ENCODE measurements at regions not wholly inside any gene's neighbourhood (a gene's known extent, or its start where the extent isn't known, plus 50 kb on each side); places are given as distances from the start of the nearest gene placed in this dataset.

DNA sequence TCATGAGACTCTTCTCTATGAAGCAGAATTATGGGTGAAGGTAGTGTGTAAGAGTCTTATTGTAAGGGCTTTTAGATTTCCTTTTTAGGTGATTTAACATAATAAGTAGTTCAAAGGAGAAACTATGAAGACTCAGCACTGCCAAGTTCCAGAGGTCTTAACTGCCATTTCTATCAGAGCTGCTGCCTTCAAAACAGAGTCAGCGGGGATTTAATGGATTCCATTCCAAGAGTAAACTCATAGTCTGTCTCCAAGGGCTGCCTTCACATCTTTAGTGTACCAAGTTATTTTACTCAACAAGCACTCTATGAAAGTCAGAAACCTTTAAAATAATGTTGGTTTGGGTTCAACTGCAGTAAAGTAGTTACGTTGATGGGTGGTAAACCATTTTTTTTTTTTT lies 289.6 kb upstream of the HTR2A start:
- no peak for DNase-seq (ENCODE audit: low read depth in 4 of 6, low spot score in 6 of 6)
- Histone ChIP-seq H3K4me3 (ENCODE audit: low read depth, low read length) (no peak overlapping the region), H3K36me3 (ENCODE audit: control insufficient read depth, insufficient read depth, low read length) (no peaks in the 10 kb centered on the region), H3K4me1 (ENCODE audit: control insufficient read depth, insufficient read depth, low read length) (no peaks in the 10 kb centered on the region), H3K9me3 (ENCODE audit: control insufficient read depth, insufficient read depth, low read length) (no peaks in the 10 kb centered on the region), H3K27ac (ENCODE audit: low read depth, low read length) (no peak overlapping the region), H3K27me3 (ENCODE audit: control insufficient read depth, insufficient read depth, low read length) (no peaks in the 10 kb centered on the region)
- no CpG with 5 or more reads among the region's 2 CpGs for WGBS (ENCODE audit: insufficient coverage)

DNA sequence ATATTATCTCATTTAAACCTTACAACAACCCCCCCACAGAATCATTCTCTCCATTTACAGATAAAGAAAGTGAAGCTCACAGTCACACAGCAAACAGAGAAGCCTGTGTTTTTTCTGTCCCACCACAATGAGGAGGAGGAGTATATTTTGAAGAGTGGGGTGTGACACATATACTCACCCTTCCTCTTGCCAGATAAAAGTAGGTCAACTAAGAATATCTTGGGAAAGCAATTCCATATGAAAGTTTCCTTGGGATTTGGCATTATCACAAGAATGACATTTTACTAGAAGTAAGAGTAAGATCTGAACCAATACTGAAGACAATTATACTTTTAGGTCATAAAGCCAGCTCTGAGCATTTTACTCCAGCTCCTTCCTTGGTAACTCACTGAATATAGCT lies 287.5 kb upstream of the HTR2A start:
- H3K4me3 ChIP-seq (ENCODE audit: low read depth, low read length): no peak overlapping the region
- DNase-seq (ENCODE audit: low read depth in 4 of 6, low spot score in 6 of 6): no peak
- no peaks in the 10 kb centered on the region for H3K9me3 ChIP-seq (ENCODE audit: control insufficient read depth, insufficient read depth, low read length)
- no peaks in the 10 kb centered on the region for H3K36me3 ChIP-seq (ENCODE audit: control insufficient read depth, insufficient read depth, low read length)
- no peaks in the 10 kb centered on the region for H3K4me1 ChIP-seq (ENCODE audit: control insufficient read depth, insufficient read depth, low read length)
- no peaks in the 10 kb centered on the region for H3K27me3 ChIP-seq (ENCODE audit: control insufficient read depth, insufficient read depth, low read length)
- no peak overlapping the region for H3K27ac ChIP-seq (ENCODE audit: low read depth, low read length)

GRCh38 chr13:47179321-47179720 lies 282.5 kb upstream of the HTR2A start:
- Histone ChIP-seq H3K4me1 (ENCODE audit: control insufficient read depth, insufficient read depth, low read length) (no peaks in the 10 kb centered on the region), H3K27me3 (ENCODE audit: control insufficient read depth, insufficient read depth, low read length) (no peaks in the 10 kb centered on the region), H3K4me3 (ENCODE audit: low read depth, low read length) (no peak overlapping the region), H3K36me3 (ENCODE audit: control insufficient read depth, insufficient read depth, low read length) (no peaks in the 10 kb centered on the region), H3K27ac (ENCODE audit: low read depth, low read length) (no peak overlapping the region), H3K9me3 (ENCODE audit: control insufficient read depth, insufficient read depth, low read length) (no peaks in the 10 kb centered on the region)
- no peak for DNase-seq (ENCODE audit: low read depth in 4 of 6, low spot score in 6 of 6)
- 77% methylated on average over 3 of the region's 3 CpGs for WGBS (ENCODE audit: insufficient coverage)

GRCh38 chr13:47178090-47178950 lies 281.5 kb upstream of the HTR2A start:
- H3K9me3 ChIP-seq (ENCODE audit: control insufficient read depth, insufficient read depth, low read length): no peaks in the 10 kb centered on the region
- DNase-seq (ENCODE audit: low read depth in 4 of 6, low spot score in 6 of 6): no peak
- no peak overlapping the region for H3K4me3 ChIP-seq (ENCODE audit: low read depth, low read length)
- H3K36me3 ChIP-seq (ENCODE audit: control insufficient read depth, insufficient read depth, low read length): no peaks in the 10 kb centered on the region
- H3K4me1 ChIP-seq (ENCODE audit: control insufficient read depth, insufficient read depth, low read length): no peaks in the 10 kb centered on the region
- 67% methylated on average over 3 of the region's 5 CpGs for WGBS (ENCODE audit: insufficient coverage)
- H3K27ac ChIP-seq (ENCODE audit: low read depth, low read length): no peak overlapping the region
- no peaks in the 10 kb centered on the region for H3K27me3 ChIP-seq (ENCODE audit: control insufficient read depth, insufficient read depth, low read length)

DNA sequence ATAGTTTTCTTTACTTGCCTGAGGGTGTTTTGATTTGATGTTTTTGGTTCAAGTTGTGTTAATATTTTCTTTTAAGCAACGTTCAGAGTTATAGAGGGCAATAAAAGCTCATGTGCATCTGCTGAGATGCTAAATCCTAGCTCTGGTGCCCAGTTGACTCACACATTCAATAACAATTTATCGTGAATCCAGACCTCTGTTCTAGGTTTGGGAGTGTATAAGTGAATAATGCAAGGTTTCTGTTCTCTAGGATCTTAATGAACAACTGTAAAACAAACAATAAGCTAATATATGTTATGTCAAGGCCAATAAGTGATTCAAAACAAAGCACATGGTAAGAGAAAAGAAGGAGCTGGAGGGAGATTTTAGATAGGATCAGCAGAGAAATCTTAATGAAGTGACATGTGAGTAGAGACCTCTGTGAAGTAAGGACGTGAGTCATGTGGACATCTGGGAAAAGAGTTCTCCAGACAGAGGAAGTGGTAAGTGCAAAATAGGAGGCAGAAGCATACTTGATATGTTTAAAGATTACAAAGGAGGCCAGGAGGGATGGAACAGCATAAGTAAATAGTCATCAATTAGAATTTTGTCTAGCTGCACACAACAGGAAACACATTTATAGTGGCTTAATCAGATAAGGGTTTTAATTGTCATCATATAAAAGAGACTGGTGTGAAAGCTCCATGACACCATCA lies 278.5 kb upstream of the HTR2A start:
- no peaks in the 10 kb centered on the region for H3K4me1 ChIP-seq (ENCODE audit: control insufficient read depth, insufficient read depth, low read length)
- no peak overlapping the region for H3K27ac ChIP-seq (ENCODE audit: low read depth, low read length)
- no peaks in the 10 kb centered on the region for H3K9me3 ChIP-seq (ENCODE audit: control insufficient read depth, insufficient read depth, low read length)
- no peak overlapping the region for H3K4me3 ChIP-seq (ENCODE audit: low read depth, low read length)
- WGBS (ENCODE audit: insufficient coverage): 75% methylated on average over 1 of the region's 3 CpGs
- H3K36me3 ChIP-seq (ENCODE audit: control insufficient read depth, insufficient read depth, low read length): no peaks in the 10 kb centered on the region
- no peak for DNase-seq (ENCODE audit: low read depth in 4 of 6, low spot score in 6 of 6)
- no peaks in the 10 kb centered on the region for H3K27me3 ChIP-seq (ENCODE audit: control insufficient read depth, insufficient read depth, low read length)

GRCh38 chr13:47170971-47171370 lies 274.1 kb upstream of the HTR2A start:
- no peak for DNase-seq (ENCODE audit: low read depth in 4 of 6, low spot score in 6 of 6)
- no CpG with 5 or more reads among the region's 1 CpG for WGBS (ENCODE audit: insufficient coverage)
- no peaks in the 10 kb centered on the region for H3K4me1 ChIP-seq (ENCODE audit: control insufficient read depth, insufficient read depth, low read length)
- H3K36me3 ChIP-seq (ENCODE audit: control insufficient read depth, insufficient read depth, low read length): no peaks in the 10 kb centered on the region
- H3K27me3 ChIP-seq (ENCODE audit: control insufficient read depth, insufficient read depth, low read length): no peaks in the 10 kb centered on the region
- no peaks in the 10 kb centered on the region for H3K9me3 ChIP-seq (ENCODE audit: control insufficient read depth, insufficient read depth, low read length)
- H3K4me3 ChIP-seq (ENCODE audit: low read depth, low read length): no peak overlapping the region
- H3K27ac ChIP-seq (ENCODE audit: low read depth, low read length): no peak overlapping the region

GRCh38 chr13:47168618-47169017 lies 271.8 kb upstream of the HTR2A start:
- DNase-seq (ENCODE audit: low read depth in 4 of 6, low spot score in 6 of 6): no peak
- 63% methylated on average over 3 of the region's 7 CpGs for WGBS (ENCODE audit: insufficient coverage)
- H3K4me3 ChIP-seq (ENCODE audit: low read depth, low read length): no peak overlapping the region
- no peaks in the 10 kb centered on the region for H3K9me3 ChIP-seq (ENCODE audit: control insufficient read depth, insufficient read depth, low read length)
- no peaks in the 10 kb centered on the region for H3K27me3 ChIP-seq (ENCODE audit: control insufficient read depth, insufficient read depth, low read length)
- H3K27ac ChIP-seq (ENCODE audit: low read depth, low read length): no peak overlapping the region
- no peaks in the 10 kb centered on the region for H3K36me3 ChIP-seq (ENCODE audit: control insufficient read depth, insufficient read depth, low read length)
- no peaks in the 10 kb centered on the region for H3K4me1 ChIP-seq (ENCODE audit: control insufficient read depth, insufficient read depth, low read length)

GRCh38 chr13:47168066-47168465 lies 271.2 kb upstream of the HTR2A start:
- Histone ChIP-seq H3K27ac (ENCODE audit: low read depth, low read length) (no peak overlapping the region), H3K36me3 (ENCODE audit: control insufficient read depth, insufficient read depth, low read length) (no peaks in the 10 kb centered on the region), H3K27me3 (ENCODE audit: control insufficient read depth, insufficient read depth, low read length) (no peaks in the 10 kb centered on the region), H3K9me3 (ENCODE audit: control insufficient read depth, insufficient read depth, low read length) (no peaks in the 10 kb centered on the region), H3K4me3 (ENCODE audit: low read depth, low read length) (no peak overlapping the region), H3K4me1 (ENCODE audit: control insufficient read depth, insufficient read depth, low read length) (no peaks in the 10 kb centered on the region)
- 83% methylated on average over 2 of the region's 6 CpGs for WGBS (ENCODE audit: insufficient coverage)
- DNase-seq (ENCODE audit: low read depth in 4 of 6, low spot score in 6 of 6): no peak

GRCh38 chr13:47166336-47166735 lies 269.5 kb upstream of the HTR2A start:
- no peaks in the 10 kb centered on the region for H3K27me3 ChIP-seq (ENCODE audit: control insufficient read depth, insufficient read depth, low read length)
- H3K27ac ChIP-seq (ENCODE audit: low read depth, low read length): no peak overlapping the region
- 95% methylated on average over 2 of the region's 4 CpGs for WGBS (ENCODE audit: insufficient coverage)
- DNase-seq (ENCODE audit: low read depth in 4 of 6, low spot score in 6 of 6): no peak
- no peaks in the 10 kb centered on the region for H3K9me3 ChIP-seq (ENCODE audit: control insufficient read depth, insufficient read depth, low read length)
- H3K4me3 ChIP-seq (ENCODE audit: low read depth, low read length): no peak overlapping the region
- H3K36me3 ChIP-seq (ENCODE audit: control insufficient read depth, insufficient read depth, low read length): no peaks in the 10 kb centered on the region
- H3K4me1 ChIP-seq (ENCODE audit: control insufficient read depth, insufficient read depth, low read length): no peaks in the 10 kb centered on the region
